DMS79 treated with DMSO at 0.1 percent for 48 hours (cell line): ENCODE measurements at regions not wholly inside any gene's neighbourhood (a gene's known extent, or its start where the extent isn't known, plus 50 kb on each side); places are given as distances from the start of the nearest gene placed in this dataset.
A peak's percentile ranks its signal among the peaks of the same experiment; 100 is the strongest.

ENCODE experiments used
- DNase-seq: peaks from one replicate; lab custom pipeline; 2025; lab: John Stamatoyannopoulos, UW

GRCh38 chr10:128316925-128317324 lies 190.7 kb upstream of the MKI67 start:
- no peak for DNase-seq

GRCh38 chr10:128318366-128318765 lies 192.1 kb upstream of the MKI67 start:
- no peak for DNase-seq

GRCh38 chr10:128318913-128319312 lies 192.7 kb upstream of the MKI67 start:
- DNase-seq, result peak; percentile 57

- DNase-seq, result no peak
These were observed 195.9 kb upstream of the MKI67 start for GRCh38 chr10:128322106-128322505.

GRCh38 chr10:128322950-128323349 lies 196.7 kb upstream of the MKI67 start:
- no peak for DNase-seq

GRCh38 chr10:128324058-128324827 lies 198.0 kb upstream of the MKI67 start:
- DNase-seq, result no peak

- no peak for DNase-seq
These were observed 199.6 kb upstream of the MKI67 start for GRCh38 chr10:128325788-128326187.

- no peak for DNase-seq
These were observed 200.0 kb upstream of the MKI67 start for GRCh38 chr10:128326251-128326650.

- no peak for DNase-seq
These were observed 200.6 kb upstream of the MKI67 start for GRCh38 chr10:128326851-128327250.

GRCh38 chr10:128336401-128336800 lies 210.2 kb upstream of the MKI67 start:
- no peak for DNase-seq

GRCh38 chr10:128337860-128338378 lies 211.7 kb upstream of the MKI67 start:
- DNase-seq, result peak; percentile 74

GRCh38 chr10:128338951-128339350 lies 212.7 kb upstream of the MKI67 start:
- no peak for DNase-seq

- DNase-seq, result no peak
These were observed 213.5 kb upstream of the MKI67 start for GRCh38 chr10:128339753-128340152.

GRCh38 chr10:128345353-128345752 lies 219.1 kb upstream of the MKI67 start:
- DNase-seq, result no peak

- no peak for DNase-seq
These were observed 234.6 kb upstream of the MKI67 start for GRCh38 chr10:128360783-128361182.

- DNase-seq, result no peak
These were observed 235.3 kb upstream of the MKI67 start for GRCh38 chr10:128361487-128361886.

- no peak for DNase-seq
These were observed 236.3 kb upstream of the MKI67 start for GRCh38 chr10:128362514-128362913.

- peak; percentile 6 for DNase-seq
These were observed 238.4 kb upstream of the MKI67 start for GRCh38 chr10:128364631-128365030.

- no peak for DNase-seq
These were observed 239.0 kb upstream of the MKI67 start for GRCh38 chr10:128365156-128365725.

GRCh38 chr10:128367807-128368206 lies 241.6 kb upstream of the MKI67 start:
- DNase-seq, result no peak

GRCh38 chr10:128369101-128369650 lies 243.0 kb upstream of the MKI67 start:
- DNase-seq, result no peak

GRCh38 chr10:128373071-128373749 lies 247.0 kb upstream of the MKI67 start:
- DNase-seq, result no peak

- DNase-seq, result no peak
These were observed 247.6 kb upstream of the MKI67 start for GRCh38 chr10:128373831-128374230.
